H1 (cell line): ENCODE measurements at regions not wholly inside any gene's neighbourhood (a gene's known extent, or its start where the extent isn't known, plus 50 kb on each side); places are given as distances from the start of the nearest gene placed in this dataset.

ENCODE experiments used
- CTCF ChIA-PET: fragments of 300-600 bp; sonication (Branson Sonifier 250); formaldehyde crosslinking; loops from one replicate; lab custom pipeline; 2021; ENCODE audit not compliant: partially characterized antibody; lab: Charles Lee
- POLR2A ChIA-PET: fragments of 300-600 bp; sonication (Branson Sonifier 250); formaldehyde crosslinking; loops from one replicate; lab custom pipeline; 2021; ENCODE audit warnings: inconsistent platforms; ENCODE audit not compliant: partially characterized antibody; lab: Charles Lee
- DNase-seq, 2 experiments: peaks; one replicate each; pipeline versions ENCODE4 v3.0.0 to v3.0.0-alpha.2; 2010 to 2022; ENCODE audit warnings: low spot score in 2 of 2, low read depth in 1 of 2, mixed read lengths in 1 of 2
- FAIRE-seq: peaks from 2 replicates; lab custom pipeline; 2011; peaks lifted over from hg19 to GRCh38; lab: Jason Lieb, UNC
- H2AFZ ChIP-seq: 2 replicates; pipeline ENCODE4 v1.8.1; 2012; ENCODE audit warnings: low read length, inconsistent platforms
- H2AK5ac ChIP-seq: 2 replicates; pipeline ENCODE4 v1.6.1; 2013; ENCODE audit warnings: low read depth, low read length
- H2BK120ac ChIP-seq: replicated peaks from 2 replicates; pipeline ENCODE3; 2013; ENCODE audit warnings: low read depth, low read length, inconsistent platforms
- H2BK12ac ChIP-seq: 2 replicates; pipeline ENCODE4 v1.6.1; 2013; ENCODE audit warnings: low read depth, low read length
- H2BK15ac ChIP-seq: 2 replicates; pipeline ENCODE4 v1.6.1; 2013; ENCODE audit warnings: low read length
- H2BK20ac ChIP-seq: 2 replicates; pipeline ENCODE4 v1.6.1; 2013; ENCODE audit warnings: low read length
- H2BK5ac ChIP-seq: 2 replicates; pipeline ENCODE4 v1.6.1; 2013; ENCODE audit warnings: low read depth, low read length
- H3K14ac ChIP-seq: 2 replicates; pipeline ENCODE4 v1.6.1; 2013; ENCODE audit warnings: inconsistent platforms; ENCODE audit not compliant: insufficient read length
- H3K18ac ChIP-seq: 2 replicates; pipeline ENCODE4 v1.6.1; 2013; ENCODE audit warnings: low read length; ENCODE audit errors: extremely low read depth
- H3K23ac ChIP-seq: 2 replicates; pipeline ENCODE4 v1.6.1; 2013; ENCODE audit warnings: inconsistent platforms; ENCODE audit not compliant: insufficient read length
- H3K23me2 ChIP-seq: 2 replicates; pipeline ENCODE4 v1.6.1; 2013; ENCODE audit warnings: low read depth, low read length
- H3K27ac ChIP-seq: 2 replicates; pipeline ENCODE4 v1.6.1; 2011; ENCODE audit warnings: low read depth, low read length, inconsistent platforms
- H3K27me3 ChIP-seq, 4 experiments: replicated peaks in 1 of 4; 1 replicate in 1 of 4; 2 replicates in 3 of 4; pipeline versions ENCODE4 v1.6.1 to v1.8.1; 2011 to 2013; ENCODE audit warnings: low read length in 3 of 4, mild to moderate bottlenecking in 3 of 4, inconsistent platforms in 2 of 4, mixed read lengths in 2 of 4, moderate library complexity in 1 of 4; ENCODE audit not compliant: control insufficient read depth in 3 of 4, insufficient read depth in 3 of 4; ENCODE audit errors: extremely low read depth in 1 of 4
- H3K36me3 ChIP-seq, 4 experiments: 2 replicates each; pipeline versions ENCODE4 v1.6.1 to v1.8.1; 2011 to 2013; ENCODE audit warnings: mild to moderate bottlenecking in 4 of 4, low read length in 3 of 4, moderate library complexity in 2 of 4, control low read depth in 1 of 4, inconsistent platforms in 1 of 4; ENCODE audit not compliant: insufficient read depth in 4 of 4, control insufficient read depth in 2 of 4
- H3K4ac ChIP-seq: replicated peaks from 2 replicates; pipeline ENCODE3; 2013; ENCODE audit warnings: low read length, low read depth, mixed read lengths, inconsistent platforms; ENCODE audit not compliant: insufficient read length
- H3K4me1 ChIP-seq, 4 experiments: replicated peaks in 1 of 4; 1 replicate in 1 of 4; 2 replicates in 3 of 4; pipeline versions ENCODE4 v1.6.1 to v1.8.1; 2011 to 2013; ENCODE audit warnings: low read length in 3 of 4, inconsistent platforms in 2 of 4, mixed read lengths in 1 of 4; ENCODE audit not compliant: insufficient read depth in 4 of 4, control insufficient read depth in 3 of 4
- H3K4me2 ChIP-seq, 2 experiments: 2 replicates each; pipeline versions ENCODE4 v1.6.1 to v1.8.1; 2011 to 2013; ENCODE audit warnings: low read depth in 2 of 2, low read length in 2 of 2, control low read depth in 1 of 2, inconsistent platforms in 1 of 2, mild to moderate bottlenecking in 1 of 2; ENCODE audit not compliant: insufficient read depth in 1 of 2
- H3K4me3 ChIP-seq, 4 experiments: fragments of 200-600, 300-600 bp in 1 of 4; sonication (generic), shearing (Covaris generic), sonication (Bioruptor Twin) in 1 of 4; 2 replicates each; pipeline versions ENCODE4 v1.5.1 to v1.8.1; 2011 to 2016; ENCODE audit warnings: low read length in 4 of 4, low read depth in 3 of 4, control low read depth in 2 of 4, inconsistent platforms in 2 of 4, mild to moderate bottlenecking in 2 of 4, mixed read lengths in 1 of 4, moderate library complexity in 1 of 4; ENCODE audit not compliant: insufficient read depth in 2 of 4; ENCODE audit errors: extremely low read depth in 1 of 4
- H3K56ac ChIP-seq: replicated peaks from 2 replicates; pipeline ENCODE3; 2013; ENCODE audit warnings: low read depth, mild to moderate bottlenecking, mixed read lengths, low read length, inconsistent platforms; ENCODE audit not compliant: insufficient read length
- H3K79me1 ChIP-seq: 2 replicates; pipeline ENCODE4 v1.6.1; 2013; ENCODE audit warnings: low read depth, low read length, control low read depth
- H3K79me2 ChIP-seq, 2 experiments: 2 replicates each; pipeline versions ENCODE4 v1.6.1 to v1.8.1; 2012 to 2013; ENCODE audit warnings: low read length in 2 of 2, mild to moderate bottlenecking in 2 of 2, inconsistent platforms in 1 of 2; ENCODE audit not compliant: insufficient read depth in 2 of 2, control insufficient read depth in 1 of 2
- H3K9ac ChIP-seq, 4 experiments: replicated peaks in 1 of 4; 1 replicate in 1 of 4; 2 replicates in 3 of 4; pipeline versions ENCODE4 v1.6.1 to v1.8.1; 2011 to 2013; ENCODE audit warnings: low read depth in 3 of 4, low read length in 3 of 4, control low read depth in 2 of 4, mild to moderate bottlenecking in 2 of 4, moderate library complexity in 2 of 4, inconsistent platforms in 1 of 4; ENCODE audit errors: extremely low read depth in 1 of 4
- H3K9me3 ChIP-seq, 2 experiments: 2 replicates each; pipeline versions ENCODE4 v1.6.1 to v1.8.1; 2012 to 2013; ENCODE audit warnings: mild to moderate bottlenecking in 2 of 2, moderate library complexity in 2 of 2, control low read depth in 1 of 2, inconsistent platforms in 1 of 2, low read depth in 1 of 2, low read length in 1 of 2, mixed read lengths in 1 of 2; ENCODE audit not compliant: insufficient read depth in 2 of 2
- H4K20me1 ChIP-seq, 2 experiments: replicated peaks in 1 of 2; 2 replicates each; pipeline versions ENCODE3 to v1.8.1; 2011 to 2013; ENCODE audit warnings: inconsistent platforms in 2 of 2, low read length in 2 of 2, mild to moderate bottlenecking in 1 of 2; ENCODE audit not compliant: insufficient read depth in 2 of 2, control insufficient read depth in 1 of 2
- H4K5ac ChIP-seq: 2 replicates; pipeline ENCODE4 v1.6.1; 2013; ENCODE audit warnings: low read length, low read depth, mixed read lengths, inconsistent platforms; ENCODE audit not compliant: insufficient read length
- H4K8ac ChIP-seq: 2 replicates; pipeline ENCODE4 v1.8.0; 2013; ENCODE audit warnings: mild to moderate bottlenecking, moderate library complexity, low read length, inconsistent platforms; ENCODE audit not compliant: insufficient read depth; ENCODE audit errors: extremely low read depth
- H4K91ac ChIP-seq: replicated peaks from 2 replicates; pipeline ENCODE3; 2013; ENCODE audit warnings: low read length, mixed read lengths, inconsistent platforms; ENCODE audit not compliant: insufficient read length
- BACH1 ChIP-seq: IDR thresholded peaks from 2 replicates; pipeline ENCODE4 v1.6.1; 2012; ENCODE audit warnings: low read length, improper control_type of control experiment
- BCL11A ChIP-seq, 2 experiments: IDR thresholded peaks; one replicate each; pipeline ENCODE4 v1.6.1; 2011; ENCODE audit warnings: low read depth in 2 of 2, low read length in 2 of 2, mild to moderate bottlenecking in 2 of 2
- CEBPB ChIP-seq: IDR thresholded peaks from 2 replicates; pipeline ENCODE4 v1.6.1; 2012; ENCODE audit warnings: low read depth, low read length
- FOSL1 ChIP-seq: IDR thresholded peaks from 2 replicates; pipeline ENCODE4 v1.6.1; 2011; ENCODE audit warnings: mild to moderate bottlenecking, low read depth, low read length, moderate library complexity; ENCODE audit not compliant: insufficient read depth
- HDAC6 ChIP-seq: IDR thresholded peaks from one replicate; pipeline ENCODE4 v1.7.1; 2012; ENCODE audit warnings: low read depth, mild to moderate bottlenecking, inconsistent platforms, low read length, moderate library complexity
- KDM5A ChIP-seq: fragments of 200-600 bp; IDR thresholded peaks from 2 replicates; pipeline ENCODE4 v1.7.1; 2012; ENCODE audit warnings: mild to moderate bottlenecking, low read length, inconsistent platforms, mixed read lengths
- RBBP5 ChIP-seq: IDR thresholded peaks from 2 replicates; pipeline ENCODE4 v1.7.1; 2012; ENCODE audit warnings: low read depth, mild to moderate bottlenecking, inconsistent platforms, low read length, moderate library complexity, borderline replicate concordance
- RNF2 ChIP-seq: fragments of 200-900, 300-1000 bp; sonication (generic); IDR thresholded peaks from 2 replicates; pipeline ENCODE4 v1.7.1; 2016; ENCODE audit warnings: borderline replicate concordance, low read depth, mild to moderate bottlenecking, antibody characterized with exemption, low read length; ENCODE audit not compliant: poor library complexity, severe bottlenecking; ENCODE audit errors: missing control alignments
- SIN3A ChIP-seq, 2 experiments: IDR thresholded peaks in 1 of 2; conservative IDR thresholded peaks in 1 of 2; 2 replicates each; pipeline ENCODE4 v1.6.1; 2011 to 2012; ENCODE audit warnings: low read length in 2 of 2, improper control_type of control experiment in 1 of 2, low read depth in 1 of 2, mild to moderate bottlenecking in 1 of 2
- SIRT6 ChIP-seq: IDR thresholded peaks from one replicate; pipeline ENCODE4 v1.7.1; 2012; ENCODE audit warnings: low read length, inconsistent platforms
- SP1 ChIP-seq: IDR thresholded peaks from 2 replicates; pipeline ENCODE4 v1.6.1; 2011; ENCODE audit warnings: low read depth, low read length
- TBP ChIP-seq: IDR thresholded peaks from 2 replicates; pipeline ENCODE4 v1.6.1; 2011; ENCODE audit warnings: low read depth, low read length, improper control_type of control experiment
- TCF12 ChIP-seq: IDR thresholded peaks from 2 replicates; pipeline ENCODE4 v1.6.1; 2011; ENCODE audit warnings: low read depth, mild to moderate bottlenecking, low read length
- WGBS, 2 experiments: shearing (Covaris generic) in 1 of 2; methylation state at CpG; one replicate each; pipeline versions ENCODE4 v1.1.6 to v1.1.7; 2013 to 2015; ENCODE audit warnings: low lambda C conversion rate in 2 of 2, mixed read lengths in 2 of 2, inconsistent platforms in 1 of 2, low coverage in 1 of 2, missing lambda C conversion rate in 1 of 2; ENCODE audit not compliant: insufficient replicate concordance in 2 of 2, insufficient coverage in 1 of 2, insufficient read length in 1 of 2; ENCODE audit errors: extremely low coverage in 1 of 2, missing lambda C conversion rate in 1 of 2; 5-methylcytosine and 5-hydroxymethylcytosine counted together

- H3K4me2 ChIP-seq, result no peak overlapping the region
- no peak overlapping the region for H2BK20ac ChIP-seq
- 90% methylated on average over 9 of the region's 9 CpGs; no CpG with 5 or more reads in 1 of the 2 experiments for WGBS, 2 experiments
- TF ChIP-seq BCL11A (IDR thresholded peaks at IDR 0.05; ENCODE audit: low read depth in 2 of 2, low read length in 2 of 2) (no peak), SIRT6 (no peak), SP1 (no peak), CEBPB (no peak), BACH1 (no peak), SIN3A (conservative IDR thresholded peaks at IDR 0.05 in 1 of 2, IDR thresholded peaks at IDR 0.05 in 1 of 2; ENCODE audit: low read depth in 1 of 2, low read length in 2 of 2) (no peak), RNF2 (no peak), TBP (no peak), HDAC6 (no peak), TCF12 (no peak), KDM5A (no peak), FOSL1 (no peak), RBBP5 (no peak)
These were observed 613.1 kb downstream of the PKHD1 start for GRCh38 chr6:51474022-51474975.

More at GRCh38 chr6:51474022-51474975, 613.1 kb downstream of the PKHD1 start:
- Histone ChIP-seq H3K23me2 (no peaks in the 10 kb centered on the region), H3K36me3 (no peaks in the 10 kb centered on the region; a peak in 1 of 8 replicates), H3K14ac (no peak overlapping the region), H3K18ac (no peak overlapping the region), H2BK12ac (no peak overlapping the region), H3K56ac (no peak overlapping the region), H3K4me3 (no peak overlapping the region), H2AFZ (no peak overlapping the region), H2BK5ac (no peak overlapping the region), H3K4ac (no peak overlapping the region), H4K5ac (no peak overlapping the region), H4K91ac (no peak overlapping the region), H3K4me1 (peaks cover 0 to 5% (median 0%) of the 10 kb centered on the region in 4 experiments; a peak in 1 of 7 replicates), H2BK120ac (no peak overlapping the region), H4K8ac (no peak overlapping the region), H3K27me3 (no peaks in the 10 kb centered on the region), H2BK15ac (no peak overlapping the region), H3K9me3 (no peaks in the 10 kb centered on the region), H4K20me1 (no peaks in the 10 kb centered on the region), H3K23ac (no peak overlapping the region), H3K27ac (no peak overlapping the region), H3K79me1 (no peaks in the 10 kb centered on the region), H3K9ac (no peak overlapping the region), H3K79me2 (no peaks in the 10 kb centered on the region), H2AK5ac (no peak overlapping the region)
- FAIRE-seq (no peak), DNase-seq (no peak)
- ChIA-PET CTCF (interaction anchor here (1.2 to 3.7 kb wide), 4 partner anchors 11 to 1329 kb away, joined by 3 to 13 read pairs (median 4); no protein-coding TSS in a partner anchor), POLR2A (no interaction called here)
